AG04450 (cell line): ENCODE measurements at regions not wholly inside any gene's neighbourhood (a gene's known extent, or its start where the extent isn't known, plus 50 kb on each side); places are given as distances from the start of the nearest gene placed in this dataset.

Experiments
- CTCF ChIA-PET: fragments of 300-600, 350-600 bp; formaldehyde crosslinking; extraction: SDS; loops from one replicate; lab custom pipeline; 2022; ENCODE audit warnings: antibody characterized with exemption, inconsistent platforms; lab: Charles Lee
- POLR2A ChIA-PET: fragments of 350-600 bp; formaldehyde crosslinking; extraction: SDS; loops from one replicate; lab custom pipeline; 2021; ENCODE audit warnings: antibody characterized with exemption, inconsistent platforms; lab: Yijun Ruan, JAX
- DNase-seq: peaks from one replicate; pipeline ENCODE4 v3.0.0-alpha.2; 2011; ENCODE audit warnings: low read depth, low spot score
- H3K27ac ChIP-seq: one replicate; pipeline ENCODE4 v1.5.1; 2012; ENCODE audit warnings: low read depth, low read length, control low read depth
- H3K27me3 ChIP-seq: one replicate; pipeline ENCODE4 v1.6.0; 2012; ENCODE audit warnings: low read length; ENCODE audit not compliant: control insufficient read depth, insufficient read depth
- H3K4me3 ChIP-seq: 2 replicates; pipeline ENCODE4 v1.5.1; 2011; ENCODE audit warnings: mild to moderate bottlenecking, low read depth, low read length, control low read depth
- H3K9me3 ChIP-seq: 2 replicates; pipeline ENCODE4 v1.5.1; 2012; ENCODE audit warnings: low read length; ENCODE audit not compliant: control insufficient read depth, insufficient read depth
- CTCF ChIP-seq: IDR thresholded peaks from 2 replicates; pipeline ENCODE4 v1.5.1; 2011; ENCODE audit warnings: low read depth, low read length, control low read depth, inconsistent platforms

GRCh38 chr10:2748287-2748686, 319.1 kb upstream of the PFKP start:
- ChIA-PET CTCF (no interaction called here), POLR2A (no interaction called here)
- Histone ChIP-seq H3K4me3 (no peak overlapping the region), H3K27me3 (no peaks in the 10 kb centered on the region), H3K27ac (no peak overlapping the region), H3K9me3 (peaks cover 9% of the 10 kb centered on the region)
- DNase-seq: no peak
- no peak for TF ChIP-seq CTCF

GRCh38 chr10:2746638-2747037, 320.7 kb upstream of the PFKP start:
- H3K27ac ChIP-seq: no peak overlapping the region
- no peaks in the 10 kb centered on the region for H3K27me3 ChIP-seq
- peaks cover 9% of the 10 kb centered on the region for H3K9me3 ChIP-seq
- TF ChIP-seq CTCF: no peak
- no peak for DNase-seq
- CTCF ChIA-PET: no interaction called here
- POLR2A ChIA-PET: no interaction called here
- no peak overlapping the region for H3K4me3 ChIP-seq

- ChIA-PET CTCF (no interaction called here), POLR2A (no interaction called here)
- Histone ChIP-seq H3K9me3 (peaks cover 9% of the 10 kb centered on the region), H3K27me3 (no peaks in the 10 kb centered on the region), H3K4me3 (no peak overlapping the region), H3K27ac (no peak overlapping the region)
- no peak for DNase-seq
- TF ChIP-seq CTCF: no peak
These were observed 321.7 kb upstream of the PFKP start for GRCh38 chr10:2745666-2746065.

- no peaks in the 10 kb centered on the region for H3K27me3 ChIP-seq
- TF ChIP-seq CTCF: no peak
- DNase-seq: no peak
- peaks cover 9% of the 10 kb centered on the region for H3K9me3 ChIP-seq
- H3K4me3 ChIP-seq: no peak overlapping the region
- H3K27ac ChIP-seq: no peak overlapping the region
- POLR2A ChIA-PET: no interaction called here
- CTCF ChIA-PET: no interaction called here
These were observed 322.7 kb upstream of the PFKP start for GRCh38 chr10:2744547-2745200.

- POLR2A ChIA-PET: no interaction called here
- H3K4me3 ChIP-seq: no peak overlapping the region
- CTCF ChIA-PET: no interaction called here
- peaks cover 37% of the 10 kb centered on the region for H3K9me3 ChIP-seq
- no peak overlapping the region for H3K27ac ChIP-seq
- no peak for TF ChIP-seq CTCF
- no peak for DNase-seq
- no peaks in the 10 kb centered on the region for H3K27me3 ChIP-seq
These were observed 332.7 kb upstream of the PFKP start for GRCh38 chr10:2734603-2735002.
